Tibial nerve (tissue), 4 donors: ENCODE measurements at regions not wholly inside any gene's neighbourhood (a gene's known extent, or its start where the extent isn't known, plus 50 kb on each side); places are given as distances from the start of the nearest gene placed in this dataset.

Experiments
- DNase-seq, 2 donors: peaks; one replicate each; pipeline ENCODE4 v3.0.0-alpha.2; 2019; ENCODE audit warnings: low spot score in 2 of 2
- H3K27ac ChIP-seq, 4 donors: fragments of 200-600 bp; sonication (generic) in 3 of 4; one replicate each; pipeline ENCODE4 v1.5.1; 2017 to 2019; ENCODE audit warnings: mild to moderate bottlenecking in 1 of 4
- H3K27me3 ChIP-seq, 2 donors: fragments of 200-600 bp; sonication (generic) in 1 of 2; one replicate each; pipeline versions ENCODE4 v1.5.1 to v1.6.0; 2017 to 2019
- H3K36me3 ChIP-seq, 3 donors: fragments of 200-600 bp; sonication (generic); one replicate each; pipeline ENCODE4 v1.5.1; 2018 to 2019
- H3K4me1 ChIP-seq, 4 donors: fragments of 200-600 bp; sonication (generic) in 3 of 4; one replicate each; pipeline ENCODE4 v1.5.1; 2017 to 2019
- H3K4me3 ChIP-seq, 4 donors: fragments of 200-600 bp; sonication (generic) in 3 of 4; one replicate each; pipeline ENCODE4 v1.5.1; 2017 to 2019; ENCODE audit warnings: mild to moderate bottlenecking in 1 of 4, moderate library complexity in 1 of 4
- H3K9me3 ChIP-seq, 4 donors: fragments of 200-600 bp; sonication (generic) in 3 of 4; one replicate each; pipeline ENCODE4 v1.5.1; 2017 to 2019
- EP300 ChIP-seq, 2 donors: sonication (generic); formaldehyde crosslinking; IDR thresholded peaks; one replicate each; pipeline ENCODE4 v1.6.1; 2017; ENCODE audit warnings: antibody characterized with exemption in 2 of 2, mild to moderate bottlenecking in 1 of 2
- POLR2A ChIP-seq, 2 donors: fragments of 450-650 bp; IDR thresholded peaks; one replicate each; pipeline ENCODE4 v1.6.1; 2017; ENCODE audit warnings: antibody characterized with exemption in 2 of 2, mild to moderate bottlenecking in 2 of 2, moderate library complexity in 2 of 2
- WGBS, 2 donors: methylation state at CpG; one replicate each; pipeline ENCODE4 v1.1.5; 2018; 5-methylcytosine and 5-hydroxymethylcytosine counted together
- TF ChIP-seq, protein P1 (sequence below), 5 experiments: fragments of 200-600 bp in 3 of 5; fragments of 450-650 bp in 2 of 5; sonication (generic) in 3 of 5; IDR thresholded peaks; one replicate each; pipeline ENCODE4 v1.5.1; 2016 to 2019; ENCODE audit warnings: antibody characterized with exemption in 5 of 5, mild to moderate bottlenecking in 3 of 5, moderate library complexity in 2 of 5

DNA sequence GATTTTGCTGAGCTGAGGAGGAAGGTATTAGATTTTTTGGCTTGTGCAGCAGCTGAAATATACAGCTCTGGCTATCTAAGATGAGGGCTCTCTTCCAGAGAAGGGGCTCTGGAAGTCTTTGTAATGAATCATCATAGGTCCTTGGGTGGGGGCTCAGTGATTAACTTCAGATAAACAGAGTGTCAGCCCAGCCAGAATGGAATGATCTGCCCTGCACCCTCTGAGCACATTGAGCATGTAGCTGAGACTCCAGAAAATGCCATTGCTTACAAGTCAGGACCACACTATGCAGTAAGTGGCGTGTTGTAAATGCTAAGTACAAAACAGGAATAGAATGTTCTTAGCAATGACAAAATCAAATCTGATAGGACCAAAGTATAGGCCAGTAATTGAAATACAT lies 836.0 kb downstream of the PDHA2 start:
- Histone ChIP-seq H3K27ac (no peak overlapping the region), H3K4me1 (no peaks in the 10 kb centered on the region), H3K27me3 (no peaks in the 10 kb centered on the region), H3K4me3 (no peak overlapping the region), H3K36me3 (no peaks in the 10 kb centered on the region), H3K9me3 (no peaks in the 10 kb centered on the region)
- 56 to 68% methylated on average over 1 of the region's 1 CpG for WGBS, 2 donors
- TF ChIP-seq EP300 (IDR thresholded peaks at IDR 0.05) (no peak), POLR2A (IDR thresholded peaks at IDR 0.05) (no peak)
- TF ChIP-seq, protein P1, sequence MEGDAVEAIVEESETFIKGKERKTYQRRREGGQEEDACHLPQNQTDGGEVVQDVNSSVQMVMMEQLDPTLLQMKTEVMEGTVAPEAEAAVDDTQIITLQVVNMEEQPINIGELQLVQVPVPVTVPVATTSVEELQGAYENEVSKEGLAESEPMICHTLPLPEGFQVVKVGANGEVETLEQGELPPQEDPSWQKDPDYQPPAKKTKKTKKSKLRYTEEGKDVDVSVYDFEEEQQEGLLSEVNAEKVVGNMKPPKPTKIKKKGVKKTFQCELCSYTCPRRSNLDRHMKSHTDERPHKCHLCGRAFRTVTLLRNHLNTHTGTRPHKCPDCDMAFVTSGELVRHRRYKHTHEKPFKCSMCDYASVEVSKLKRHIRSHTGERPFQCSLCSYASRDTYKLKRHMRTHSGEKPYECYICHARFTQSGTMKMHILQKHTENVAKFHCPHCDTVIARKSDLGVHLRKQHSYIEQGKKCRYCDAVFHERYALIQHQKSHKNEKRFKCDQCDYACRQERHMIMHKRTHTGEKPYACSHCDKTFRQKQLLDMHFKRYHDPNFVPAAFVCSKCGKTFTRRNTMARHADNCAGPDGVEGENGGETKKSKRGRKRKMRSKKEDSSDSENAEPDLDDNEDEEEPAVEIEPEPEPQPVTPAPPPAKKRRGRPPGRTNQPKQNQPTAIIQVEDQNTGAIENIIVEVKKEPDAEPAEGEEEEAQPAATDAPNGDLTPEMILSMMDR (IDR thresholded peaks at IDR 0.05): no peak
- no peak for DNase-seq

DNA sequence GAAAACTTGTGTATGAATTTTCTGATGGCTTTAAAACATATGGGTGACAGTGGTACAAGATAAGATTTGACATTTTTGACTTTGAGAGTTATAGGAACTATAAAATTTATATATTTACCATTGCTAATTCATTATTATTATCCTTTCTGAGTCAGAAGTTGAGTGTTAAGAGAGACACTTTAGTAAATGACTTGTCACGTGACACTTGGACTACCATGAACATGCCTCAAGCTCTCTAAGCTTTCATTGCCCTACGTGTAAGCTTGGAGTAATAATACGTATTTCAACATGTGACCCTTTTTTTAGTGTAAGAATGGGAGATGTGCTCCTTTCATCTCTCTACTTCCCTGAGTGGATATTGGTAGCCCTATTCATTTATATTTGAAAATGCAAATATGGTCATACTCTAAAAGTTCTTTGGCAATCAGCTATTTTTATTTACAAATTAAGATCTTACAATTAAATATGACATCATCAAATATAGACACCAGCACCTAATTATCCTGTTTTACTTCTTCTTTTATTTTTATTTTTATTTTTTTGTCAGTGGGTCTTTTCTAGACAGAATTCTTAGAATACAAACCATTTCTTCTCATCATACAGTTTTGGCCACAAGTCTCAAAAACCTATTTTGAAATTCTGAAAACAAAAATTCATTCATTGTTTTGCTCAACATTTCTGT lies 837.0 kb downstream of the PDHA2 start:
- DNase-seq: no peak
- no peaks in the 10 kb centered on the region for H3K36me3 ChIP-seq
- TF ChIP-seq, protein P1 (IDR thresholded peaks at IDR 0.05): no peak
- TF ChIP-seq EP300 (IDR thresholded peaks at IDR 0.05) (no peak), POLR2A (IDR thresholded peaks at IDR 0.05) (no peak)
- H3K27ac ChIP-seq: no peak overlapping the region
- no peaks in the 10 kb centered on the region for H3K9me3 ChIP-seq
- H3K4me3 ChIP-seq: no peak overlapping the region
- no peaks in the 10 kb centered on the region for H3K27me3 ChIP-seq
- H3K4me1 ChIP-seq: no peaks in the 10 kb centered on the region
- 77 to 79% methylated on average over 3 of the region's 3 CpGs for WGBS, 2 donors

DNA sequence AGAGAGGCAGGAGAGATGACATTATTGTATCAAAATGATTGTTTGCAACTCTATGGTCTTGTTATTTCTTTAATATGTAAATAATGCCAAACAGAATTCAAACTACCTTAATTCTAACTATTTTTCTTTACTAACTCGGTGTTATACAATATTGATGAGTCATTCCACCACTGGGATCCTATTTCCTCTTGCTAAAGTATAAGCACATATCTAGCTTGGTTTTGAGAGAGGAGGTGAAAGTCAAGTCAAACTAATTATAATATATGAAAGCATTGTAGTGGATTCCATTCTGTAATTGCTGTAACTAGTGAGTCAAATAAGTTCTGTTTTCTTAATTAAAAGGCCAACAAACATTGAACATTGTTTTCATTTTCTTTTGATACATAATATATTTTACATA lies 837.6 kb downstream of the PDHA2 start:
- H3K36me3 ChIP-seq: no peaks in the 10 kb centered on the region
- H3K27ac ChIP-seq: no peak overlapping the region
- no peak for DNase-seq
- no peaks in the 10 kb centered on the region for H3K27me3 ChIP-seq
- H3K4me1 ChIP-seq: no peaks in the 10 kb centered on the region
- TF ChIP-seq EP300 (IDR thresholded peaks at IDR 0.05): no peak
- TF ChIP-seq, protein P1 (IDR thresholded peaks at IDR 0.05): no peak
- no peak for TF ChIP-seq POLR2A (IDR thresholded peaks at IDR 0.05)
- 14 to 22% methylated on average over 1 of the region's 1 CpG for WGBS, 2 donors
- no peaks in the 10 kb centered on the region for H3K9me3 ChIP-seq
- H3K4me3 ChIP-seq: no peak overlapping the region

DNA sequence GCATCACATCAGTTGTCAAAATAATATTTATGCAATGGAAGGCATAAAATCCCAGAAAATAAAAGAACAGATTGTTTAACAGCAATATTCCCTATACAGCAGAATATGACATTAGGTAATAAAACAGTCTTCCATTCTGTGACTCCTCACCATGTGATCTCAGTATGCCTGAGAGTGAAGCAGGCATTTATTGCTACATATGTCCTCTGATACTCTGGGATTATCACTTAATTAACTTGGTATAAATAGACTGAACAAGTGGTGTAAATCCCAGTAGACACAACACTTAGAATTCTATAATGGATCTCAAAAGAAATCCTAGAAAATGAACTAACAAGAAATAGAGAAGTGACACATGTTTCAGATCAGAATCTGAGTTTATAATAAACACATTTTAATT lies 841.3 kb downstream of the PDHA2 start:
- TF ChIP-seq, protein P1 (IDR thresholded peaks at IDR 0.05): no peak
- TF ChIP-seq EP300 (IDR thresholded peaks at IDR 0.05) (no peak), POLR2A (IDR thresholded peaks at IDR 0.05) (no peak)
- no peaks in the 10 kb centered on the region for H3K9me3 ChIP-seq
- H3K27me3 ChIP-seq: no peaks in the 10 kb centered on the region
- H3K36me3 ChIP-seq: no peaks in the 10 kb centered on the region
- H3K27ac ChIP-seq: no peak overlapping the region
- H3K4me3 ChIP-seq: no peak overlapping the region
- no peaks in the 10 kb centered on the region for H3K4me1 ChIP-seq
- no peak for DNase-seq

DNA sequence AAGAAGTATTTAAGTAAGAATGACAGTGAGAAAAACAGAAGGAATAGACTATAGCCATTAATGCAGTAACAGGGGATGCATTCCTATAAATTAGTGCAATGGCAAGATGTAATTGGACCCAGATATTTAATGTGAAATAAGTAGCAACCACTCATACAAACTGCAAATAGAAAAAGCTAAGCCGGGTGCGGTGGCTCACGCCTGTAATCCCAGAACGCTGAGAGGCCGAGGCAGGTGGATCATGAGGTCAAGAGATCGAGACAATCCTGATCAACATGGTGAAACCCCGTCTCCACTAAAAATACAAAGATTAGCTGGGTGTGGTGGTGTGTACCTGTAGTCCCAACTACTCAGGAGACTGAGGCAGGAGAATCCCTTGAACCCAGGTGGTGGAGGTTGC lies 845.8 kb downstream of the PDHA2 start:
- WGBS, 2 donors: 90 to 96% methylated on average over 7 of the region's 7 CpGs

More for the DNA sequence above, 845.8 kb downstream of the PDHA2 start:
- H3K27ac ChIP-seq: no peak overlapping the region
- no peaks in the 10 kb centered on the region for H3K36me3 ChIP-seq
- H3K9me3 ChIP-seq: no peaks in the 10 kb centered on the region
- H3K4me3 ChIP-seq: no peak overlapping the region
- no peak for DNase-seq
- H3K4me1 ChIP-seq: no peaks in the 10 kb centered on the region
- TF ChIP-seq POLR2A (IDR thresholded peaks at IDR 0.05) (no peak), EP300 (IDR thresholded peaks at IDR 0.05) (no peak)
- TF ChIP-seq, protein P1 (IDR thresholded peaks at IDR 0.05): no peak
- no peaks in the 10 kb centered on the region for H3K27me3 ChIP-seq
